Lung (tissue), 11 donors: ENCODE measurements at regions not wholly inside any gene's neighbourhood (a gene's known extent, or its start where the extent isn't known, plus 50 kb on each side); places are given as distances from the start of the nearest gene placed in this dataset.

ENCODE experiments used
- ATAC-seq: fragments of 200-7000 bp; cut with Tn5 transposase; one replicate; pipeline ENCODE4 v1.9.1; 2020; ENCODE audit warnings: moderate number of reproducible peaks; ENCODE audit not compliant: insufficient read depth, low FRiP score
- DNase-seq, 3 donors: peaks; one replicate each; pipeline ENCODE4 v3.0.0-alpha.2; 2013 to 2017
- H3K27ac ChIP-seq, 2 donors: one replicate each; pipeline ENCODE4 v1.5.1; 2013; ENCODE audit warnings: mild to moderate bottlenecking in 2 of 2, moderate library complexity in 2 of 2, control low read depth in 1 of 2, inconsistent platforms in 1 of 2, low read depth in 1 of 2, low read length in 1 of 2
- H3K27me3 ChIP-seq, 3 donors: one replicate each; pipeline ENCODE4 v1.5.1; 2013; ENCODE audit warnings: low read length in 2 of 3; ENCODE audit not compliant: control insufficient read depth in 3 of 3, insufficient read depth in 3 of 3
- H3K36me3 ChIP-seq, 4 donors: one replicate each; pipeline ENCODE4 v1.5.1; 2013; ENCODE audit warnings: low read length in 4 of 4, mild to moderate bottlenecking in 1 of 4, moderate library complexity in 1 of 4; ENCODE audit not compliant: control insufficient read depth in 4 of 4, insufficient read depth in 4 of 4
- H3K4me1 ChIP-seq, 5 donors: one replicate each; pipeline ENCODE4 v1.5.1; 2013; ENCODE audit warnings: low read length in 5 of 5, mild to moderate bottlenecking in 2 of 5, moderate library complexity in 1 of 5; ENCODE audit not compliant: control insufficient read depth in 5 of 5, insufficient read depth in 5 of 5
- H3K4me3 ChIP-seq: one replicate; pipeline ENCODE4 v1.5.1; 2013; ENCODE audit warnings: mild to moderate bottlenecking, control low read depth, moderate library complexity
- H3K9ac ChIP-seq, 2 donors: one replicate each; pipeline ENCODE4 v1.5.1; 2013; ENCODE audit warnings: low read length in 2 of 2, control low read depth in 1 of 2; ENCODE audit not compliant: insufficient read depth in 1 of 2
- H3K9me3 ChIP-seq, 4 donors: one replicate each; pipeline ENCODE4 v1.5.1; 2013; ENCODE audit warnings: low read length in 3 of 4, mild to moderate bottlenecking in 1 of 4, moderate library complexity in 1 of 4; ENCODE audit not compliant: control insufficient read depth in 4 of 4, insufficient read depth in 3 of 4
- WGBS, 2 donors: extraction: QIAGEN DNeasy Blood & Tissue Kit; methylation state at CpG; one replicate each; pipeline ENCODE4 v1.1.7; 2013; 5-methylcytosine and 5-hydroxymethylcytosine counted together
- TF ChIP-seq, protein P1 (sequence below): IDR thresholded peaks from 2 replicates; pipeline ENCODE4 v1.5.1; 2012; ENCODE audit warnings: mild to moderate bottlenecking; ENCODE audit errors: control extremely low read depth, extremely low read depth
- donor health status: control.
- donor health status: control.
- donor health status: Bipolar disorder and iron deficiency.
- donor health status: healthy.
- donor health status: DM: yes; HTN: yes; CAD: no.

DNA sequence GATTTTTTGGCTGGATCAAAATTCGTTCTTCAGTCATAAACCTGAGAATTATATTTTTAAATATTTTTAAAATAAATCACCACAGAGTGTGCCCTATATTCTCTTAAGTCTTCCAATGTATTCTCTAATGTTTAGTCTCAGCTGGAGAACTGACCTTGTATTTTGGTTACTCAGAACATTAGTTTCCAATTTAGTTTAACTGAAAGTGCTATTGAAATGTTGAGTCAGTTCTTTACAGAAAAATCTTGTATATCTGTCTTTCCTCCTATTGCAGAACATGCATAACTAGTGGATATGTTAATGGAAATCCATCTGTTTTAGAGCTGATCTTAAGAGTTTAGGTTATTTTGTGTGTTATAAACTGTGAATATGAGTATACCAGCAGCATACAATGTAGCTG is 422.7 kb upstream of the IGFBP3 start:
- ATAC-seq (no peak), DNase-seq (no peak)
- Histone ChIP-seq H3K4me1 (peaks cover 0 to 3% (median 0%) of the 10 kb centered on the region in 5 donors), H3K27ac (no peak overlapping the region), H3K36me3 (no peaks in the 10 kb centered on the region), H3K9ac (no peak overlapping the region), H3K27me3 (no peaks in the 10 kb centered on the region), H3K4me3 (no peak overlapping the region), H3K9me3 (no peaks in the 10 kb centered on the region)
- WGBS, 2 donors: 77 to 83% methylated on average over 1 of the region's 1 CpG
- TF ChIP-seq, protein P1, sequence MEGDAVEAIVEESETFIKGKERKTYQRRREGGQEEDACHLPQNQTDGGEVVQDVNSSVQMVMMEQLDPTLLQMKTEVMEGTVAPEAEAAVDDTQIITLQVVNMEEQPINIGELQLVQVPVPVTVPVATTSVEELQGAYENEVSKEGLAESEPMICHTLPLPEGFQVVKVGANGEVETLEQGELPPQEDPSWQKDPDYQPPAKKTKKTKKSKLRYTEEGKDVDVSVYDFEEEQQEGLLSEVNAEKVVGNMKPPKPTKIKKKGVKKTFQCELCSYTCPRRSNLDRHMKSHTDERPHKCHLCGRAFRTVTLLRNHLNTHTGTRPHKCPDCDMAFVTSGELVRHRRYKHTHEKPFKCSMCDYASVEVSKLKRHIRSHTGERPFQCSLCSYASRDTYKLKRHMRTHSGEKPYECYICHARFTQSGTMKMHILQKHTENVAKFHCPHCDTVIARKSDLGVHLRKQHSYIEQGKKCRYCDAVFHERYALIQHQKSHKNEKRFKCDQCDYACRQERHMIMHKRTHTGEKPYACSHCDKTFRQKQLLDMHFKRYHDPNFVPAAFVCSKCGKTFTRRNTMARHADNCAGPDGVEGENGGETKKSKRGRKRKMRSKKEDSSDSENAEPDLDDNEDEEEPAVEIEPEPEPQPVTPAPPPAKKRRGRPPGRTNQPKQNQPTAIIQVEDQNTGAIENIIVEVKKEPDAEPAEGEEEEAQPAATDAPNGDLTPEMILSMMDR: no peak

DNA sequence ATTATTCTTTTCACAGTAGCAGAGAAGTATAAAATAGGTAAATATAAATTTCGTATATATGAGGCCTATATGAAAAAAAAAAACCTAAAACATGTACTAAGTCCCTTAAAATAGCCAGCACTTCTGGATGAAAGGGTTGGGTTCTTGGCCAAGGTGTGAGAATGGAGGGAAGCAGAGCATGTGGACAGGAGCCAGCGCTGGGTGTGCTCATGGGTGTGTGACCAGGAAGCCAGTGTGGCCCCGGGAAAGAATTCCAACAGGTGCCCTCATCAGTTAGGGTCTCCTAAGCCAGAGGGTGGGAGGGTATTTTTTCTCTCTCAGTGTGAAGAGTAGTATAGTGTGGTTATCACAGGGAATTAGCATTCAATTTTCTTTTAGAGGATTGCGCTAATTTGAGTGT is 401.9 kb upstream of the IGFBP3 start:
- no peak for ATAC-seq
- no peak overlapping the region for H3K9ac ChIP-seq
- no peak for DNase-seq
- H3K36me3 ChIP-seq: no peaks in the 10 kb centered on the region
- TF ChIP-seq, protein P1: no peak
- 87 to 97% methylated on average over 4 of the region's 4 CpGs for WGBS, 2 donors
- H3K27ac ChIP-seq: no peak overlapping the region
- H3K9me3 ChIP-seq: peaks cover 0 to 3% (median 0%) of the 10 kb centered on the region in 4 donors
- H3K4me1 ChIP-seq: peaks cover 0 to 10% (median 0%) of the 10 kb centered on the region in 5 donors
- no peak overlapping the region for H3K4me3 ChIP-seq
- H3K27me3 ChIP-seq: no peaks in the 10 kb centered on the region

DNA sequence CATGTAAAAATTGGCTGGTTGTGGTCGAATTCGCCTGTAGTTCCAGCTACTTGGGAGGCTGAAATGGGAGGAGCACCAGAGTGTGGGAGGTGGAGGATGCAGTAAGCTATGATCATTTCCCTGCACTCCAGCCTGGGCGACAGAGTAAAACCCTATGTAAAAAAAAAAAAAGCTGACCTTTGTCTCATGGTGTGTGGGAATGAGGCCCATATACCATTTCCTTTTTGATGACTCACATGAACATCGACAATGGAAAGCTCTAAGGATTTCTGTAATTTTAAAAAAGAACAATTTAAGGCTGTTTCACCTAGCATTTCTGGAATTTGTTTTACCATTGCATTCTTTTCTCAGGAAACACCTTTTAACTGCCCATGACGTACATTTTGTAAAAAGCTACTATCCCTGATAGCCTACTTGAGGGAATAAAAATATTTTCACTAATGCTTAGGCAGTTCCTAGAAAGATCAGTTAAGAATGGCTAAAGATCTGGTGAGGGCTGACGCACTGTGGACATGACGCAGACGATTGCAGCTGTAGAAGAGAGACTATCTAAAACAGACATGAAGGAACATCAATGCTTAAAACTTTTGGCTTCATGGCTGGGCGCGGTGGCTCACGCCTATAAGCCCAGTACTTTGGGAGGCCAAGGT is 400.6 kb upstream of the IGFBP3 start:
- DNase-seq (peak in 2 of 3 donors; percentile 9 to 13), ATAC-seq (no peak)
- peaks cover 0 to 10% (median 0%) of the 10 kb centered on the region in 5 donors for H3K4me1 ChIP-seq
- no peak overlapping the region for H3K4me3 ChIP-seq
- 85 to 87% methylated on average over 11 of the region's 11 CpGs for WGBS, 2 donors
- H3K27me3 ChIP-seq: no peaks in the 10 kb centered on the region
- H3K9me3 ChIP-seq: peaks cover 0 to 3% (median 0%) of the 10 kb centered on the region in 4 donors
- TF ChIP-seq, protein P1: no peak
- H3K36me3 ChIP-seq: no peaks in the 10 kb centered on the region
- no peak overlapping the region for H3K9ac ChIP-seq
- no peak overlapping the region for H3K27ac ChIP-seq

DNA sequence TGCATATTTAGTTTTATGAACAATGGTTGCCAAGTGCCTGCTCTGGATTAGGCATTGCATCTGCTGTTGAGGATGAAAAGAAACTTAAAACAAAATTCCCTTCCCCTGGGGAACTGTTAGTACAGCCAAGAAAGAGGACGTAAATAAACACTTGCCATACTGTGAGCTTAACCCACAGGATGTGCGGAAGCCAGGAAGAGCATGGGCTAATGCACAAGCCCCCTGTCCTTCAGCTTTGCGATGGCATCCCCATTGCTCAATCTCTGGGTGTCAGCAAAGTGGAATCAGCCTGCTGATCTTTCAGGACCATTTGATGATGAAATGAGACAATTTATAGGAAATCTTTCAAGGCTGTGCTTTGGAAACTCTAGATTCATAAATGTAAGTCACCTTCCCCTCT is 399.9 kb upstream of the IGFBP3 start:
- no peak overlapping the region for H3K9ac ChIP-seq
- ATAC-seq: no peak
- no peak overlapping the region for H3K27ac ChIP-seq
- peak in 2 of 3 donors; percentile 13 to 50 for DNase-seq
- no peaks in the 10 kb centered on the region for H3K27me3 ChIP-seq
- H3K4me3 ChIP-seq: no peak overlapping the region
- H3K9me3 ChIP-seq: peaks cover 0 to 3% (median 0%) of the 10 kb centered on the region in 4 donors
- WGBS, 2 donors: 59 to 63% methylated on average over 3 of the region's 3 CpGs
- H3K36me3 ChIP-seq: no peaks in the 10 kb centered on the region
- H3K4me1 ChIP-seq: peaks cover 0 to 10% (median 0%) of the 10 kb centered on the region in 5 donors
- TF ChIP-seq, protein P1: no peak
